ENCODE measurements at regions not wholly inside any gene's neighbourhood (a gene's known extent, or its start where the extent isn't known, plus 50 kb on each side); places are given as distances from the start of the nearest gene placed in this dataset.

DNA sequence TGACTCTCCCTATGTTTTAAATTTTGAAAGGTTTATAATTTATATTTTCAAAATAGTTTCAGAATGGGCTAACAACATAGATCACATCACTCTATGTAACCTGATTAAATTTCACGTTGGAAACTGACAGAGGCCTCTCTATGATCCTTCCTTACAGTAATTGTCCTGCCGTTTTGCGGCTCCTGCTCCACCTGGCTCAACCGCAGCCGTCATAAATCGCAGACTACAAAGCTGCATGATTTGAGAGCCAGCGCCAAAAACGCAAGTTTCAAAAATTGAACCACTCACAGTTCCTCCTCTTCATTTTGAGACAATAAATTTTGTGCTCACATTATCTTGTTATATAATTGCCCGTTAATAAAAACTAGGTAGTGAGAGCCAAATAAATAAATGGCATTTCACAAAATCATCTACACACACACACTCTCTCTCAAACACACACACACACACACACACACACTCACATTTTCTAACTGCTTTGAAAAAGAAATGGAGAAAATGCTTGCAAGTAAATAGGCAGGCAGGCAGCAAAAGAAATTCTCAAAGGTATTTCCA, 263.1 kb upstream of the PSMD7 start:
- TF ChIP-seq, protein P1, sequence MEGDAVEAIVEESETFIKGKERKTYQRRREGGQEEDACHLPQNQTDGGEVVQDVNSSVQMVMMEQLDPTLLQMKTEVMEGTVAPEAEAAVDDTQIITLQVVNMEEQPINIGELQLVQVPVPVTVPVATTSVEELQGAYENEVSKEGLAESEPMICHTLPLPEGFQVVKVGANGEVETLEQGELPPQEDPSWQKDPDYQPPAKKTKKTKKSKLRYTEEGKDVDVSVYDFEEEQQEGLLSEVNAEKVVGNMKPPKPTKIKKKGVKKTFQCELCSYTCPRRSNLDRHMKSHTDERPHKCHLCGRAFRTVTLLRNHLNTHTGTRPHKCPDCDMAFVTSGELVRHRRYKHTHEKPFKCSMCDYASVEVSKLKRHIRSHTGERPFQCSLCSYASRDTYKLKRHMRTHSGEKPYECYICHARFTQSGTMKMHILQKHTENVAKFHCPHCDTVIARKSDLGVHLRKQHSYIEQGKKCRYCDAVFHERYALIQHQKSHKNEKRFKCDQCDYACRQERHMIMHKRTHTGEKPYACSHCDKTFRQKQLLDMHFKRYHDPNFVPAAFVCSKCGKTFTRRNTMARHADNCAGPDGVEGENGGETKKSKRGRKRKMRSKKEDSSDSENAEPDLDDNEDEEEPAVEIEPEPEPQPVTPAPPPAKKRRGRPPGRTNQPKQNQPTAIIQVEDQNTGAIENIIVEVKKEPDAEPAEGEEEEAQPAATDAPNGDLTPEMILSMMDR (IDR thresholded peaks at IDR 0.05): no peak
- no peak for TF ChIP-seq POLR2A (IDR thresholded peaks at IDR 0.05)

Measured in right lobe of liver (tissue), 4 donors.